ENCODE measurements at regions not wholly inside any gene's neighbourhood (a gene's known extent, or its start where the extent isn't known, plus 50 kb on each side); places are given as distances from the start of the nearest gene placed in this dataset.

DNA sequence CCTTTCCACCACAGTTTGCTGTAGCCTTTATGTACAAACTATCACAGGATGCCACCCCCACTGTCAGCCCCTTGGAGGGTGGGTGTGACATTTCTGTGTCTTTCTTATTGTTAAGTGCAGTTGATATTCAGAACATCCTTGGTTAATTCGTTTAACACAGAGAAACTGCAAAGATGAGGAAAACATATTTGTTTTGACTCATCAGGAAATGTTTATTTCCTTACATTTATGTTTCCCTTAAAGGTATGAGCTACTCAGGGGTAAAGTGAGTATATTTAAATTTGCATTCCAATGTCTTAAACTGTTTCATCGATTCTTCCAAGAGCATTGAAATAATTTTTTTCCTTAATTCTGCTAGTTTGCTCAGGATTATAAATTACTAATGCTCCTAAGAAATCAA is 243.4 kb downstream of the RDH14 start:
- no peak overlapping the region for H3K23ac ChIP-seq (ENCODE audit: insufficient read length, low read depth, low read length)

More for the DNA sequence above, 243.4 kb downstream of the RDH14 start:
- no peak overlapping the region for H2BK15ac ChIP-seq (ENCODE audit: low read depth, low read length)
- H4K20me1 ChIP-seq (ENCODE audit: control insufficient read depth, insufficient read depth, insufficient read length) = no peaks in the 10 kb centered on the region
- Mint-ChIP-seq H3K36me3 (ENCODE audit: insufficient read depth in 1 of 3, low read depth in 3 of 3) (no peaks in the 10 kb centered on the region), H3K27me3 (ENCODE audit: low read depth) (no peaks in the 10 kb centered on the region; the same call in 1 of the 2 replicates), H3K4me1 (no peaks in the 10 kb centered on the region), H3K27ac (no peak overlapping the region), H3K9me3 (peaks cover 0 to 2% of the 10 kb centered on the region in 2 experiments; a peak in 1 of 5 replicates), H3K4me3 (no peak overlapping the region)
- no peak overlapping the region for H4K5ac ChIP-seq (ENCODE audit: insufficient read length, low read depth, low read length)
- H4K91ac ChIP-seq (ENCODE audit: insufficient read length, low read depth, low read length) = no peak overlapping the region
- H3K79me1 ChIP-seq (ENCODE audit: insufficient read depth, low read depth, low read length, poor library complexity, severe bottlenecking) = no peaks in the 10 kb centered on the region
- H2BK12ac ChIP-seq (ENCODE audit: insufficient read length, low read depth, low read length) = no peak overlapping the region
- H3K9ac ChIP-seq (ENCODE audit: extremely low read depth, insufficient read length, low read length) = no peak overlapping the region
- H3K27me3 ChIP-seq (ENCODE audit: insufficient read depth, low read length) = no peaks in the 10 kb centered on the region
- H3K79me2 ChIP-seq (ENCODE audit: insufficient read depth, low read length) = no peaks in the 10 kb centered on the region
- H3K4ac ChIP-seq (ENCODE audit: low read depth, low read length) = no peak overlapping the region
- no peak overlapping the region for H3K14ac ChIP-seq (ENCODE audit: insufficient read depth, low read length)
- no peak overlapping the region for H2AFZ ChIP-seq (ENCODE audit: low read length)
- no peak overlapping the region for H2BK120ac ChIP-seq (ENCODE audit: low read depth, low read length, poor library complexity, severe bottlenecking)
- no peak overlapping the region for H2AK5ac ChIP-seq (ENCODE audit: insufficient read length, low read length)
- no peak overlapping the region for H2BK5ac ChIP-seq (ENCODE audit: insufficient read length, low read length)
- no peak overlapping the region for H3K18ac ChIP-seq (ENCODE audit: insufficient read length, low read depth, low read length)
- no peak overlapping the region for H3K27ac ChIP-seq (ENCODE audit: insufficient read length, low read depth, low read length)
- no CpG with 5 or more reads among the region's 2 CpGs for WGBS (ENCODE audit: extremely low coverage, insufficient read length, low lambda C conversion rate)
- no peaks in the 10 kb centered on the region for H3K9me3 ChIP-seq (ENCODE audit: control insufficient read depth, low read depth, low read length)
- H3K23me2 ChIP-seq (ENCODE audit: insufficient read length, low read depth, low read length, poor library complexity, severe bottlenecking) = no peaks in the 10 kb centered on the region
- H3T11ph ChIP-seq (ENCODE audit: low read length) = no peak overlapping the region
- TF ChIP-seq, protein P1, sequence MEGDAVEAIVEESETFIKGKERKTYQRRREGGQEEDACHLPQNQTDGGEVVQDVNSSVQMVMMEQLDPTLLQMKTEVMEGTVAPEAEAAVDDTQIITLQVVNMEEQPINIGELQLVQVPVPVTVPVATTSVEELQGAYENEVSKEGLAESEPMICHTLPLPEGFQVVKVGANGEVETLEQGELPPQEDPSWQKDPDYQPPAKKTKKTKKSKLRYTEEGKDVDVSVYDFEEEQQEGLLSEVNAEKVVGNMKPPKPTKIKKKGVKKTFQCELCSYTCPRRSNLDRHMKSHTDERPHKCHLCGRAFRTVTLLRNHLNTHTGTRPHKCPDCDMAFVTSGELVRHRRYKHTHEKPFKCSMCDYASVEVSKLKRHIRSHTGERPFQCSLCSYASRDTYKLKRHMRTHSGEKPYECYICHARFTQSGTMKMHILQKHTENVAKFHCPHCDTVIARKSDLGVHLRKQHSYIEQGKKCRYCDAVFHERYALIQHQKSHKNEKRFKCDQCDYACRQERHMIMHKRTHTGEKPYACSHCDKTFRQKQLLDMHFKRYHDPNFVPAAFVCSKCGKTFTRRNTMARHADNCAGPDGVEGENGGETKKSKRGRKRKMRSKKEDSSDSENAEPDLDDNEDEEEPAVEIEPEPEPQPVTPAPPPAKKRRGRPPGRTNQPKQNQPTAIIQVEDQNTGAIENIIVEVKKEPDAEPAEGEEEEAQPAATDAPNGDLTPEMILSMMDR (conservative IDR thresholded peaks at IDR 0.05) = no peak
- no peak overlapping the region for H3K56ac ChIP-seq (ENCODE audit: insufficient read length, low read depth, low read length)
- no peak overlapping the region for H3K4me2 ChIP-seq (ENCODE audit: insufficient read depth, insufficient read length, low read length)
- no peaks in the 10 kb centered on the region for H3K4me1 ChIP-seq (ENCODE audit: insufficient read depth, low read length)
- DNase-seq = no peak
- H4K8ac ChIP-seq (replicated peaks; ENCODE audit: insufficient read length, low read depth, low read length) = no peak overlapping the region
- H2BK20ac ChIP-seq (ENCODE audit: low read depth, low read length, poor library complexity, severe bottlenecking) = no peak overlapping the region
